Adrenal gland (tissue), 9 donors: ENCODE measurements at regions not wholly inside any gene's neighbourhood (a gene's known extent, or its start where the extent isn't known, plus 50 kb on each side); places are given as distances from the start of the nearest gene placed in this dataset.
A peak's percentile ranks its signal among the peaks of the same experiment; 100 is the strongest.

Experiments
- DNase-seq, 7 donors: peaks; one replicate each; pipeline ENCODE4 v3.0.0-alpha.2; 2019 to 2020
- H3K27ac ChIP-seq, 5 donors: fragments of 200-600 bp; sonication (generic) in 4 of 5; 1 replicate in 3 of 5; 2 replicates in 2 of 5; pipeline versions ENCODE4 v1.5.1 to v1.8.0; 2016 to 2020; ENCODE audit warnings: mild to moderate bottlenecking in 1 of 5
- H3K27me3 ChIP-seq: fragments of 200-600 bp; 2 replicates; pipeline ENCODE4 v1.8.0; 2021
- H3K36me3 ChIP-seq, 2 donors: fragments of 200-600 bp; replicated peaks in 1 of 2; 1 replicate in 1 of 2; 2 replicates in 1 of 2; pipeline versions ENCODE4 v1.5.1 to v1.8.0; 2018 to 2022
- H3K4me1 ChIP-seq, 2 donors: fragments of 200-600 bp; replicated peaks in 1 of 2; 1 replicate in 1 of 2; 2 replicates in 1 of 2; pipeline versions ENCODE4 v1.5.1 to v1.8.0; 2018 to 2021
- H3K4me3 ChIP-seq, 4 donors: fragments of 200-600 bp; sonication (generic) in 3 of 4; one replicate each; pipeline ENCODE4 v1.5.1; 2016 to 2018
- H3K9me3 ChIP-seq, 3 donors: fragments of 200-600 bp; sonication (generic) in 1 of 3; replicated peaks in 1 of 3; 1 replicate in 2 of 3; 2 replicates in 1 of 3; pipeline versions ENCODE4 v1.5.1 to v1.8.0; 2016 to 2021
- CTCF ChIP-seq, 6 experiments: fragments of 450-650 bp in 4 of 6; fragments of 200-600 bp in 2 of 6; sonication (generic) in 1 of 6; IDR thresholded peaks; 1 replicate in 5 of 6; 2 replicates in 1 of 6; pipeline versions ENCODE4 v1.5.1 to v1.8.0; 2016 to 2021; ENCODE audit warnings: antibody characterized with exemption in 6 of 6, mild to moderate bottlenecking in 2 of 6, moderate library complexity in 1 of 6
- POLR2A ChIP-seq, 2 donors: fragments of 450-650 bp; IDR thresholded peaks; one replicate each; pipeline ENCODE4 v1.6.1; 2017; ENCODE audit warnings: antibody characterized with exemption in 2 of 2, mild to moderate bottlenecking in 2 of 2, moderate library complexity in 1 of 2
- WGBS, 4 donors: extraction: QIAGEN DNeasy Blood & Tissue Kit in 2 of 4; methylation state at CpG; one replicate each; pipeline versions ENCODE4 v1.1.5 to v1.1.7; 2013 to 2017; 5-methylcytosine and 5-hydroxymethylcytosine counted together
- intact Hi-C, 2 donors: fragments of 100-400 bp; cut with DNase I; formaldehyde crosslinking; loops; one replicate each; pipeline versions ENCODE4 v1.14.1 to v1.15.0; 2022 to 2023
- donor health status: healthy with polysubstance abuse.
- donor health status: Bipolar disorder and iron deficiency.
- donor health status: DM: yes; HTN: yes; CAD: no.
- donor health status: DM: no; HTN: no; CAD: no.
- donor health status: DM: no; HTN: no; CAD: no.

- 15 to 39% (median 29%) methylated on average over 2 of the region's 2 CpGs for WGBS, 4 donors
- H3K36me3 ChIP-seq = no peaks in the 10 kb centered on the region
- peak overlapping the region in 1 of 5 donors; percentile 10 for H3K27ac ChIP-seq
- peaks cover 0 to 10% of the 10 kb centered on the region in 2 donors for H3K4me1 ChIP-seq
- intact Hi-C loops = no loop called here
- no peak overlapping the region for H3K4me3 ChIP-seq
- H3K9me3 ChIP-seq = no peaks in the 10 kb centered on the region
- no peak for TF ChIP-seq CTCF (IDR thresholded peaks at IDR 0.05)
- TF ChIP-seq POLR2A (IDR thresholded peaks at IDR 0.05) = no peak
- H3K27me3 ChIP-seq = no peaks in the 10 kb centered on the region
- peak; percentile 71 to 93 (median 90) for DNase-seq
Observed at GRCh38 chr2:223465793-223466192, 136.4 kb downstream of the SCG2 start.

- 41 to 57% (median 52%) methylated on average over 2 of the region's 2 CpGs for WGBS, 4 donors
- no peaks in the 10 kb centered on the region for H3K36me3 ChIP-seq
Observed at GRCh38 chr2:223467196-223467595, 135.0 kb downstream of the SCG2 start.

GRCh38 chr2:223469270-223470046 is 132.7 kb downstream of the SCG2 start:
- DNase-seq = peak; percentile 11 to 92 (median 23)
- Histone ChIP-seq H3K27me3 (no peaks in the 10 kb centered on the region), H3K27ac (peak overlapping the region in 1 of 5 donors; percentile 27), H3K36me3 (no peaks in the 10 kb centered on the region), H3K4me3 (no peak overlapping the region), H3K9me3 (no peaks in the 10 kb centered on the region), H3K4me1 (peaks cover 0 to 10% of the 10 kb centered on the region in 2 donors)
- no peak for TF ChIP-seq POLR2A (IDR thresholded peaks at IDR 0.05)
- TF ChIP-seq CTCF (IDR thresholded peaks at IDR 0.05) = no peak
- WGBS, 4 donors = 66 to 79% (median 73%) methylated on average over 6 of the region's 6 CpGs
- intact Hi-C loops = no loop called here

More at GRCh38 chr2:223467196-223467595, 135.0 kb downstream of the SCG2 start:
- no peak for TF ChIP-seq POLR2A (IDR thresholded peaks at IDR 0.05)
- TF ChIP-seq CTCF (IDR thresholded peaks at IDR 0.05) = no peak
- Histone ChIP-seq H3K4me1 (peaks cover 0 to 10% of the 10 kb centered on the region in 2 donors), H3K27me3 (no peaks in the 10 kb centered on the region), H3K9me3 (no peaks in the 10 kb centered on the region), H3K4me3 (no peak overlapping the region), H3K27ac (no peak overlapping the region)
- intact Hi-C loops = no loop called here
- DNase-seq = no peak

- no peak for DNase-seq
- H3K27me3 ChIP-seq = no peaks in the 10 kb centered on the region
- intact Hi-C loops = no loop called here
- H3K4me1 ChIP-seq = peaks cover 0 to 8% of the 10 kb centered on the region in 2 donors
- no peak overlapping the region for H3K4me3 ChIP-seq
- 30 to 64% (median 39%) methylated on average over 2 of the region's 2 CpGs for WGBS, 4 donors
- no peaks in the 10 kb centered on the region for H3K9me3 ChIP-seq
- H3K36me3 ChIP-seq = no peaks in the 10 kb centered on the region
- H3K27ac ChIP-seq = peak overlapping the region in 1 of 5 donors; percentile 27
- TF ChIP-seq CTCF (IDR thresholded peaks at IDR 0.05) (no peak), POLR2A (IDR thresholded peaks at IDR 0.05) (no peak)
Observed at GRCh38 chr2:223470602-223471001, 131.6 kb downstream of the SCG2 start.
